NB4 (cell line): ENCODE measurements at regions not wholly inside any gene's neighbourhood (a gene's known extent, or its start where the extent isn't known, plus 50 kb on each side); places are given as distances from the start of the nearest gene placed in this dataset.

Experiments used
- CTCF ChIP-seq: IDR thresholded peaks from one replicate; pipeline ENCODE4 v1.5.1; 2012; ENCODE audit warnings: low read depth, low read length
- POLR2A ChIP-seq: IDR thresholded peaks from 2 replicates; pipeline ENCODE4 v1.6.1; 2011; ENCODE audit warnings: mild to moderate bottlenecking; ENCODE audit not compliant: insufficient read length; ENCODE audit errors: extremely low read depth

- no peak for TF ChIP-seq CTCF
- TF ChIP-seq POLR2A: no peak
Observed at GRCh38 chr15:96132126-96132525, 198.4 kb upstream of the NR2F2 start.
